GM10266 (cell line): ENCODE measurements at regions not wholly inside any gene's neighbourhood (a gene's known extent, or its start where the extent isn't known, plus 50 kb on each side); places are given as distances from the start of the nearest gene placed in this dataset.
"Not testable (repeated sequence)": the region's sequence is repeated elsewhere in the genome, so short reads cannot be mapped to it uniquely, and the experiment has no call there.

Source experiments
- DNase-seq: peaks from one replicate; pipeline ENCODE4 v3.0.0; 2012; ENCODE audit errors: extremely low spot score
- TF ChIP-seq, protein P1 (sequence below): IDR thresholded peaks from 2 replicates; pipeline ENCODE4 v1.5.1; 2012; ENCODE audit warnings: mild to moderate bottlenecking, low read depth; ENCODE audit not compliant: control insufficient read depth, insufficient read depth; ENCODE audit errors: missing control alignments

DNA sequence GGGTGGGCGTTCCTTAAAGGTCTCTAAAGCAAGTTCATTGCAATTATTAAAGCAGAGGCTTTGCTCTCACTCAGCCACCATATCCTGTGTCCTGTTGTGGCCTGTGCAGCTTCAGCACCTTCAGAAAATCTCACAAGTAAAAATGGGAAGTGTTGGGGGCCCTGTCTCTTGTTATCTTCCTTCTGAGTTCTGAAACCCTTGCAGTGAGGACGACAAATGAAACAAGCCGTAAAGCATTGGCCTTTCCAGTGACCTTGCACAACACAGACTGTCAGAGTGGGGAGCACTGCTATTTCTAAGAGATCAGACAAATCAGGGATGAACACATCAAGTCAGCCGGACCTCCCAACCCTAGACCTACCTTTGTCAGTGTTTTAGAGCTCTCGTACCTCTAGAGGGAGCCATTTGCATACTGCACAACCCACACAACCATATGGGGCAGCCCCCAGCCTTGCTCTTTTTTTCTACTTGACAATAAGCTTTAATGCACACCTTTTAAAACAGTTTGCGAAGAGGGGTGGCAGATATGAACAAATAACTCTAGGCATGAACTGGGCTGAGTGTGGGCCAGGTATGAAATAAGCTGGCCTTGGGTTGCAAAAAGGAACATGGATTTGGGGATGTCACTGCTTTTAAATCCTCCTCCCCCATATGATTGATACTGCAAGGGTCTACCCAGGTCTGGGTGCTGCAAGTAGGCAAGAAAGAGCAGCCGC is 89.8 kb downstream of the KATNIP start:
- TF ChIP-seq, protein P1, sequence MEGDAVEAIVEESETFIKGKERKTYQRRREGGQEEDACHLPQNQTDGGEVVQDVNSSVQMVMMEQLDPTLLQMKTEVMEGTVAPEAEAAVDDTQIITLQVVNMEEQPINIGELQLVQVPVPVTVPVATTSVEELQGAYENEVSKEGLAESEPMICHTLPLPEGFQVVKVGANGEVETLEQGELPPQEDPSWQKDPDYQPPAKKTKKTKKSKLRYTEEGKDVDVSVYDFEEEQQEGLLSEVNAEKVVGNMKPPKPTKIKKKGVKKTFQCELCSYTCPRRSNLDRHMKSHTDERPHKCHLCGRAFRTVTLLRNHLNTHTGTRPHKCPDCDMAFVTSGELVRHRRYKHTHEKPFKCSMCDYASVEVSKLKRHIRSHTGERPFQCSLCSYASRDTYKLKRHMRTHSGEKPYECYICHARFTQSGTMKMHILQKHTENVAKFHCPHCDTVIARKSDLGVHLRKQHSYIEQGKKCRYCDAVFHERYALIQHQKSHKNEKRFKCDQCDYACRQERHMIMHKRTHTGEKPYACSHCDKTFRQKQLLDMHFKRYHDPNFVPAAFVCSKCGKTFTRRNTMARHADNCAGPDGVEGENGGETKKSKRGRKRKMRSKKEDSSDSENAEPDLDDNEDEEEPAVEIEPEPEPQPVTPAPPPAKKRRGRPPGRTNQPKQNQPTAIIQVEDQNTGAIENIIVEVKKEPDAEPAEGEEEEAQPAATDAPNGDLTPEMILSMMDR: peak; percentile 78
- DNase-seq: peak; percentile 76

DNA sequence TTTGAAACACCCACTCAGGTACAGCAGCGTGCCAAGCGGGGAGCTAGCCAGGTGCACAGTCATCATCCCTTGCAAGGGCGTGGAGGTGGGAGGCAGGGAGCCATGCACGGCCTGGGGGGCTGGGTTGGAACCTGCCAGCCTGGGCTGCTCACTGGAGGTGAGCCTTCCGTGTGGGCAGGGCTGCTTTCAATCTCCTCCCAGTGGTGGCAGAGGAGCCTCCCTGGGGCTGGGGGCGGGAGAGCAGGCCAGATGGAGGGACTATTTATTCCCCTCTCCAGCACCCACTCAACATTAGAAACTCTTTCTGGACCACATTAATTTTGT is 90.3 kb downstream of the KATNIP start:
- TF ChIP-seq, protein P1: no peak
- DNase-seq: no peak

DNA sequence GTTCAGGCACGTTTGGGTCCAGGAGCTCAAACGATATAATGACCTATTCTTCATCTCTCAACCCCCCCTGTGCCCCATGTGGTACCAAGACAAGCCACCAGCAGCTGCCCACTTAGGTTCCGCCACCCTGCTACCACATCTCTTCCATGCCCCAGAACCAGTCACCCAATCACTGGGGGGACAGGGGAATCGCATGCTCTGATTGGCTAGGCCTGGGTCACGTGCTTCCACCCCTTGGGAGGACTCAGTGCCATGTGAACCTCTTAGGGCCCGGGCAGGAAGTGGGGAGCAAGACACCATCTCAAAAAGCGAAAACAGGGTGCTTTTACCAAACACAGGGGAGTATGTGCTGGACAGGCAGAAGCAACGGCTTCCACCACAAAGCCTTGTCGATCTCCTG is 91.3 kb downstream of the KATNIP start:
- TF ChIP-seq, protein P1: no peak
- DNase-seq: no peak

DNA sequence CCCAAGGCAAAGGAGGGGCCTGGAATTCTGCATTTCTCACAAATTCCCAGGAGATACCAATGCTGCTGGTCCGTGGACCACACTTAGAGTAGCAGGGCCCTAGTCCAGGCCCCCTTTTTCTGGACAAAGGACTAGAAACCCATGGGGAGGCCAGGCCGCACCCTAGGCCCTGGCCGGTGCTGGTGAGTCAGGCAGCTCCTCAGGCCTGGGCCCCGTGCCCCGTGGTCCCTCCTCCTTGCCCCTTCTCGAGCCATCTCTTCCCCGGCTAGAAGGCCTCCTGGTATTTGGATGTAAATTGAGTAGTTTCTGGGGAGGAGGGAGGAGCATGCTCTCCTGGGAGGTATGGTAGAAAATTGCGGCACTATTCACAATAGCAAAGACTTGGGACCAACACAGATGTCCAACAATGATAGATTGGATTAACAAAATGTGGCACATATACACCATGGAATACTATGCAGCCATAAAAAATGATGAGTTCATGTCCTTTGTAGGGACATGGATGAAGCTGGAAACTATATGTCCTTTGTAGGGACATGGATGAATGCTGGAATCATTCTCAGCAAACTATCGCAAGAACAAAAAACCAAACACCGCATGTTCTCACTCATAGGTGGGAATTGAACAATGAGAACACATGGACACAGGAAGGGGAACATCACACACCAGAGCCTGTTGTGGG is 91.9 kb downstream of the KATNIP start:
- DNase-seq: not testable (repeated sequence)

DNA sequence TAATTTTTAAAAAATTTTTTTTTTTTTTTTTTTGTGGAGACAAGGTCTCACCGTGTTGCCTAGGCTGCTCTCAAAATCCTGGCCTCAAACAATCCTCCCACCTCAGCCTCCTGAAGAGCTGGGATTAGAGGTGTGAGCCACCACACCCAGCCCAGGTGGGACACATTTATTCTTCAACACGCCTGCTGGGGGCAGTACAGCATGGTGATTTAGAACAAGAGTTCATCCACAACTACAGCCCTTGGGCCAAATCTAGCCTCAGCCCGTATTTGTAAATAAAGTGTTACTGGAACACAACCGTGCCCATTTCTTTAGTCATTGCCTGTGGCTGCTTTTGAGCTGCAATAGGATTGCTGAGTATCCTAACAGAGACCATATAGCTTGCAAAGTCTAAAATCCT is 92.8 kb downstream of the KATNIP start:
- TF ChIP-seq, protein P1: no peak
- DNase-seq: no peak

DNA sequence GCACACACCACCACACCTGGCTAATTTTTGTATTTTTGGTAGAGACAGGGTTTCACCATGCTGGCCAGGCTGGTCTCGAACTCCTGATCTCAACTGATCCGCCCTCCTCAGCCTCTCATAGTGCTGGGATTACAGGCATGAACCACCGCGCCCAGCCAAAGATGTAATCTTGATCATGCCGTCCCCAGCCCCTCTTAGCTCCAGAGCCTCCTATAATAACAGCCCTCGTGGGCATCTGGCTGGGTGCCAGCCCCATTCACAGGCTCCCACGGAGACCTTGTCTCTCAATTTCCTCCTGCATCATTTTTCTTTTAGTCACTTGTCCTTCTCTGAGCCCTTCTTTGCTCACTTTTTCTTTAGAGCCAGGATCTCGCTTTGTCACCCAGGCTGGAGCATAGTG is 94.2 kb downstream of the KATNIP start:
- DNase-seq: no peak

DNA sequence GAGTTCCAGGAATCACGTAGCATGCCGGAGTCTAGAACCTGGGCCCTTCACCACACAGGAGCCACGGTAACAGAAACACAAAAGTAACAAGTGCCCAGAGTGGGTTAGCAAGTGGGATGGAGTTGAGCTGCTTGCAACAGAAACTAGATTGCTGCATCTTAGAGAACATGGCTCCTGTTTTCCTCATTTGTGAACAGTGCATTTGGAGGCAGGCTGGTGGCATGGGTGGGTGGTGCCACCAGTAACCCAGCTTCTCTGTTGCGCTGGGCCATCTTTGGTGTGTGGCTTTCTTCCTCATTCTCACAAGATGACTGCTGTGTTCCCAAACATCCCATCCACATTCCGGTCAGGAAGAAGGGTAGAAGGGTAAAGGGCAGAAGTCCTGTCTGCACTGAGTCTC is 95.5 kb downstream of the KATNIP start:
- TF ChIP-seq, protein P1: no peak
- DNase-seq: no peak

More for the DNA sequence above, 94.2 kb downstream of the KATNIP start:
- TF ChIP-seq, protein P1: no peak
